H1 (cell line): ENCODE measurements at regions not wholly inside any gene's neighbourhood (a gene's known extent, or its start where the extent isn't known, plus 50 kb on each side); places are given as distances from the start of the nearest gene placed in this dataset.

Experiments used
- CHD7 ChIP-seq: fragments of 300-600 bp; sonication (generic); IDR thresholded peaks from 2 replicates; pipeline ENCODE4 v1.7.1; 2012; ENCODE audit warnings: low read length, moderate library complexity, mild to moderate bottlenecking, inconsistent platforms; ENCODE audit not compliant: insufficient replicate concordance
- KDM4A ChIP-seq: IDR thresholded peaks from one replicate; pipeline ENCODE4 v1.7.1; 2012; ENCODE audit warnings: low read depth, mild to moderate bottlenecking, moderate library complexity, low read length, inconsistent platforms; ENCODE audit not compliant: severe bottlenecking
- POLR2A ChIP-seq, 2 experiments: IDR thresholded peaks; 1 replicate in 1 of 2; 2 replicates in 1 of 2; pipeline ENCODE4 v1.6.1; 2011; ENCODE audit warnings: low read depth in 2 of 2, low read length in 2 of 2, mild to moderate bottlenecking in 2 of 2; ENCODE audit errors: control extremely low read depth in 1 of 2
- POU5F1 ChIP-seq: IDR thresholded peaks from 2 replicates; pipeline ENCODE4 v1.6.1; 2011; ENCODE audit warnings: low read depth, mild to moderate bottlenecking, low read length, moderate library complexity
- SAP30 ChIP-seq: fragments of 300-600 bp; sonication (generic); IDR thresholded peaks from 2 replicates; pipeline ENCODE4 v1.7.1; 2012; ENCODE audit warnings: low read length, moderate library complexity, mild to moderate bottlenecking, inconsistent platforms; ENCODE audit not compliant: insufficient read depth, insufficient replicate concordance
- SP1 ChIP-seq: IDR thresholded peaks from 2 replicates; pipeline ENCODE4 v1.6.1; 2011; ENCODE audit warnings: low read depth, low read length

- TF ChIP-seq CHD7 (no peak), POU5F1 (no peak), SP1 (no peak), SAP30 (no peak), POLR2A (IDR thresholded peaks at IDR 0.05; ENCODE audit: control extremely low read depth in 1 of 2, low read depth in 2 of 2, low read length in 2 of 2) (no peak), KDM4A (no peak)
- TF ChIP-seq, all 59 proteins: peak for 0
Observed at GRCh38 chr3:127358641-127359040, 70.8 kb upstream of the PRR20G start (continued).
